HG03280 (cell line): ENCODE measurements at regions not wholly inside any gene's neighbourhood (a gene's known extent, or its start where the extent isn't known, plus 50 kb on each side); places are given as distances from the start of the nearest gene placed in this dataset.
A peak's percentile ranks its signal among the peaks of the same experiment; 100 is the strongest.

Experiments used
- ATAC-seq: cut with Tn5 transposase; IDR thresholded peaks from one replicate; pipeline ENCODE4 v1.9.1; 2021; ENCODE audit warnings: mild to moderate bottlenecking, moderate library complexity; ENCODE audit not compliant: unreplicated experiment

DNA sequence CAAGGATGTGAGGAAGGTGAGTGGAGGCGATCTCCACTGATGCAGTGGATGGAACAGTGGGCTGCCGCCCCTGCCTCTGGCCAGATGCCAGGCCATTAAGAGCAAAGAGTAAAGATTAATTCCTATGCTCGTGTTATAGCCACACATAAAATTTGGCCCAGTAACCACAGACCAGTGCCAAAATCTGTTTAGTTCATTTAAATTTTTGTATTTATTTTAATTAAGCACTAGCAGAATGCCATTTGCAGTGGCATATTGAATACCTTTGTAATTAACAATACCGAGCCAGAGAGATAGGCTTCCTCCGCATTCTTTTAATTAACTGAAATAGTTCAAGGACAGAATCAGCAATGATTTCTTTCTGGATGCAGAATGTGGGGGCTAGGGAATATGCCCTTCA lies 179.8 kb downstream of the MED10 start:
- ATAC-seq, result no peak

DNA sequence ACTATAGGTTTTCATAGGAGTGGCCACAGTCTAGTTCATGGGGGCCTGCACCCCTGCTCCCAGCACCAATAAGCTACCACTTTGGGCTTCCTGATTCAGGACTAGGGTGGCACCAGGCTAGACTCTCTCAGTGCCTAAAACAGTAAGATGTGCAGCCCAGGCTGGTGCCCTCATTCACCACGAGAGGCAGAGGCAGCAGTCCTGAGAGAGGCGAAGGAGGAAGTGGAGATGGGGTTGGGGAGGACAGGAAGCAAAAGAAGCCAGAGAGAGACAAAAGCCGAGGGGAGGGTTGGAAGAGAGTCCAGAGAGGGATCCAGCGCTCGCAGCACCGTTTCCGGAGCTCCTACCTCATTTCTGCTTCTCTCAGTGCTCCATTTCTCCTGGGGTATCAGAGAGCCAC lies 180.9 kb downstream of the MED10 start:
- ATAC-seq, result no peak

- ATAC-seq, result no peak
These were observed 182.5 kb downstream of the MED10 start for GRCh38 chr5:6195711-6196358.

DNA sequence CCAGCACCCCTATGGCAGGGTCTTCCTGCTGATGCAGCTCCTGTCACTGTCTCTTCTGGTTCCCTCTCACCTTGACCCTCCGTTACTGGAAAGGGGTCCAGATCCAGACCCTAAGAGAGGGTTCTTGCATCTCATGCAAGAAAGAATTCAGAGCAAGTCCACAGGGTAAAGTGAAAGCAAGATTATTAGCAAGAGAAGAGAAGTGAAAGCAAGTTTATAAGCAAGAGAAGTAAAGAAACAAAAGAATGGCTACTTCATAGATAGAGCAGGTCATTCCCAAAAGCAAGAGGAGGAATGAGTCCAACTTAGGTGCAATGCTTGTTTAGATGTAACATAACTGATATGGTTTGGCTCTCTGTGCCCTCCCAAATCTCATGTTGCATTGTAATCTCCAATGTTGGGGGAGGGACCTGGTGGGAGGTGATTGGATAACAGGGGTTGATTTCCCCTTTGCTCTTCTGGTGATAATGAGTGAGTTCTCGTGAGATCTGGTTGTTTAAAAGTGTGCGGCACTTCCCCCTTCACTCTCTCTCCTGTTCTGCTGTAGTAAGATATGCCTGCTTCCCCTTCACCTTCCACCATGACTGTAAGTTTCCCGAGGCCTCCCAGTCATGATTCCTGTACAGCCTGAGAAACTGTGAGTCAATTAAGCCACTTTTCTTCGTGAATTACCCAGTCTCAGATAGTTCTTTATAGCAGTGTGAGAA lies 183.3 kb downstream of the MED10 start:
- no peak for ATAC-seq

DNA sequence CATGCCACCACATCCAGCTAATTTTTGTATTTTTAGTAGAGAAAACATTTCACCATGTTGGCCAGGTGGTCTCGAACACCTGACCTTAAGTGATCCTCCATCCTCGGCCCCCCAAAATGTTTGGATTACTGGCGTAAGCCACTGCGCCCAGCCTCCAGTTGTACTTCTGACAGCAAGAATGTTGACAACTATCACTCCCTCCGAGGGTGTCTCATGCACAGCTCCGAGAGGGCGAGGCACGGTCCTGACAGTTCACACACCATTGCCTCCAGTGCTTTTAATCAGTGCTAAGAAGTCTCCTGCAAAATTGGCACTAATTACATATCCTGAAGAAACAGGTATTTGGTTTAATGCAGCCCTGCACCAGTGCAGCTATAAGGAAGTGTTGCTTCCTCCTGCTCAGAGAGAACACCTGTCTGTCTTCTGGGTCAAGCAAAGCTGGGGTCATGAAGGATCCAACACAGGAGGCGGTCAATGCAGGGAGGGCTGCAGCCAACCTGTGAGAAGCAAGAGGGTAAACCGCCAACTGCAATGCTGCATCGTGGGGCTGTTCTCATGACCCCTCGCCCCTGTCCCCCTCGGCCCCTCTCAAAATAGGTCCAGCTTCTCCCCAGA lies 184.0 kb downstream of the MED10 start:
- ATAC-seq, result no peak

DNA sequence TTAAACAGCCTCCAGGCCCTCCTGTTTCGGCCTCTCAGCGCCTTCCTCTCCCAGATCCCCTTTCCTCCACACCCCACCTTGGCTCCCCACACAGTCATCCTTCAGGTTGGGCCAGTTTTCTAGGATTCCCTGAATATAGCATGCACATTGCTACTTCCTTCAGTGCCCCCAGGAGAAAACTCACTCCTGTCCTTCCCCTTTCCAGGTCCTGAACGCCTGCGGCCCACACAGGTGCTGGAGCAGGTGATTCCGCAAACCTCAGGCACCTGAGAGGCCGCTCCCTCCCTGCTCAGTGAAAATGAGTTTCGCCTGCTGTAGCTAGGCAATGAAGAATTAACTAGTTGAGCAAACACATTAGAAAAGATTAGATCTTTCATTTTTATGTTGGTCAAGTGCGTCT lies 185.0 kb downstream of the MED10 start:
- ATAC-seq, result no peak

DNA sequence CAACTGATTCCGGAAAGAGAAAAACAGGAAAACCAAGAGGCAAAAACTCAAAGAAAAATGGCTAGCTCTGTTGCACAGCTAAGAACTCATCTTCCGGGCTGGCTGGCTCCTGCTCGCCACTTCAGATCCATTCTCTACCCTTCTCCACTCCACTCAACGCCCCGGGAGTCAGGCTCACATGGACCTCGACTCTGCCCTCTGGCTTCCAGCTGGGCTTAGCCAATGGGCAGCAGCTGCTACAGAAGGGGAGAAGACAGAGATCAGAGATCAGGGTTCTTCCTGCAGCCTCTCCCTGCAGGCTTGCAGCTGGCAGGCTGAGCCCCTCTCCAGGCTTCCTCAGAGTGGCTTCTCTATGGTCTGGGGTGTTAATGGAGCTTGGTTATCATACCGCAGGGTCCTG lies 187.5 kb downstream of the MED10 start:
- no peak for ATAC-seq

DNA sequence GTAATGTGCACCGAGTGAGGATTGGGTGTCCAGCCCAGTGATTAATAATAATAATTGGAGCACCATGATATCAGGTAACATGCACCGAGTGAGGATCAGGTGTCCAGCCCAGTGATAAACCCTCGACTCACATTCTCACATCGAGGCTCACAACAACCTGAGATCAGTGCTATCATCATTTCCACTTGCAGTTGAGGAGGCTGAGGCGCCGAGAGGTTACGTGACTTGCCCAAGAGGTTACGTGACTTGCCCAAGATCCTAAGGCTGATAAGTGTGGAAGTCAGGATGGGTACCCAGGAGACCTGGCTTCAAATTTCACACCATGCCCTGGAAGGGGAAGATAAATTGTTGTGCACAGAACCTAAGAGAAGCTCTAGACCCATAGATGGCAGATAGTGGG lies 189.4 kb downstream of the MED10 start:
- ATAC-seq, result no peak

GRCh38 chr5:6188344-6188743 lies 190.0 kb downstream of the MED10 start:
- ATAC-seq, result peak; percentile 95

DNA sequence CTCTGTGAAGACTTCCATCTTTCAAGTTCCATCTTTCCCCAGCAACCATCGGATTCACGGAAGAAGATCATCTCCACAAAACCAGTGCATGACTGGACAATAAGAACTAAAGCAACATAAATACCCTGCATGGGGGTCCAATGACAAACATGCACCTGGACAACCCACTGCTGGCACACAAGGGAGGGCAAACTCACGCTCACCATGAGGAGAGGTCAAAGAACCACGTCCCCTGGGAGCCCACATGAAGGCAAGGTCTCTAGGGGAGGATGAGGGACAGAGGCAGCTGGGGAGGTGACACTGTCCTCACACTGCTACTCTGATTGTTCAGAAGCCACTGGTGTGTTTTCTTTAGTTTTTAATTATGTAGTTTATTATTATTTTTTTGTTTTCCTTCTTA lies 190.8 kb downstream of the MED10 start:
- no peak for ATAC-seq

- no peak for ATAC-seq
These were observed 192.8 kb downstream of the MED10 start for GRCh38 chr5:6185574-6185973.

DNA sequence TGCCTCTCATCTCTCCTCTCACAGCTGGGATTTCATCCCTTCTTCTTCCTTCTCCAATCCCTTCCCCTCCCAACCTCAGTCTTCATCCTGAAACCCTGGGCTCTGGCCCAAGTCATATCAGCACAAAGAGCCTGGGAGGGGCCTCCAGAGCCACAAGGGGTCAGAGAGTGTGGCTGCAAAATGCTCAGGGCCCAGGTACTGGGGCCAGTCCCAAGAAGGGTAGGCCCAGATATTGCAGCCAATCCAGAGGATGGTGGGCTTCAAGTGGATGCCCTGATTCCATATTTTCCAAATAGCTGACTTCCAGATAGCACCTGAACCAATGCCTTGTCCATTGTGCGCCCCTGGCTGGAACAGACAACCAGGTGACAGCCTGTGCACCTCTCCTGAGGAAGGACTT lies 193.9 kb downstream of the MED10 start:
- no peak for ATAC-seq

DNA sequence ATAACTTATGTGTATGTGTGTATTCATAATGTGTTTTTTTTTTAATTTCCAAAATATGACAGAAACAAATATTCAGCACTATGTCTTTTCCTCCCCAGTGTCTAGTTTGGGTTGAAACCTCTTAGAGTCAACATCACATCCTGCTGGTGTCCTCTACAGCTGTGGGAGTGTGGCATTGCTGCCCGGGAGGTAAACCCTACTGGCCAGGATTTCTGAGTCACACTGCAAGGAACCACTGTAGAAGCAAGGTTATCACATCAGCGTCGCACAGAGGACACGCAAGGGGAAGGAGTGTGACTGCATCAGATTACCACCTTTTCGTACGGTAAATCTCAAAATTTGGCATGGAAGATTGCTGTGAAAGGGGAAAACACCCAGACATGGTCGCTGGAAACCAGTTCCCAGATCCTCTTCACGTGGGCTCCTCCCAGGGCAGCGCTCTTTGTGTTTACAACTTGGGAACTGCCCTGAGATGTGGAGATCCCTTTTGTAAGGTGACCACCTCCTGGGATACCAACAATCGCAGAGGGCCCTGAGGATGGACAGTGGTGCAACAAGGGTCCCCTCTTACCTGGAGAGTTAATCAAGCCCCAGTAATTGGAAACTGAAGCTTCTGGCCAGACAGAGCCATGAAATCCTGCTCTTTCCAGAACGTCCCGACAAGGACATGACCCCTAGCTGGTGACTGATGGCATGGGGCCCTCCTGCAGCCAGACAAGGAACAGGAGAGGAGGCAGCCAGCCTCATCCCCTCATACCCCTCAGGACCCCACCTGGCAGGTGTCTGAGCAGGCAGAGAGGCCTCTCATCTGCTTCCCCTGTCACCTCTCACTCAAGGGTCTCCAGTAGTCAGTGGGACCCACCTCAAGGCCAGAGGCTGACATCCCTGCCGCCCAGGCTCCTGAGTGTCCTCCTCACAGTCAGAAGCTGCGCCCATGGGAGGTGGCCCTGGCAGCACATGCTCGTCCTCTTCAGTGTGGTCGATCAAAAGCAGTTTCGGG lies 194.7 kb downstream of the MED10 start:
- ATAC-seq, result no peak

DNA sequence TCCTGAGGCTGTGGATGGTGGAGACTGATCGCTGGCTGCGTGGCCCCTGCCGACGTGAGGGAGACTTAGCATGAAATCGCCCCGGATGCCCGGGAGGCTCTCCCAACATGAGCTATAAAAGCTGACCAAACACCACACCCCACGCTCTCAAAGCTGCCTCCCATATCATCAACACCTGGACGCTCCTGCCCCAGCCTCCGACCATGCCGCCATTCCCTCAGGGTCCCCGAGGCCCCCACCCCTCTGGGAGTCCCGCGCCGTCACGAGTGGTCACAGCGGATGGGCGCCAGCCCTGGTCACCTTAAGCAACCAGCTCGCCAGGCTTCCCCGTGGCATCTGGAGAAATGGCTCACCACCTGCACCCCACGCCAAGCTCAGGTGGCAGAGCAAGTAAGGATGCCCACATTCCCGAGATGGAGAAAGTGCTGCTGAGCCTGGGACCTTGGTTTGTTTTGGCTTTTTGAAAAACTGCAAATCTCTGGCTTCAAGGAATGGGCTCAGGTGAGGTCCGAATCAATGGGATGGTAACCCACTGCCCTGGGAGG lies 196.0 kb downstream of the MED10 start:
- ATAC-seq, result no peak

GRCh38 chr5:6181871-6182270 lies 196.5 kb downstream of the MED10 start:
- ATAC-seq, result no peak

DNA sequence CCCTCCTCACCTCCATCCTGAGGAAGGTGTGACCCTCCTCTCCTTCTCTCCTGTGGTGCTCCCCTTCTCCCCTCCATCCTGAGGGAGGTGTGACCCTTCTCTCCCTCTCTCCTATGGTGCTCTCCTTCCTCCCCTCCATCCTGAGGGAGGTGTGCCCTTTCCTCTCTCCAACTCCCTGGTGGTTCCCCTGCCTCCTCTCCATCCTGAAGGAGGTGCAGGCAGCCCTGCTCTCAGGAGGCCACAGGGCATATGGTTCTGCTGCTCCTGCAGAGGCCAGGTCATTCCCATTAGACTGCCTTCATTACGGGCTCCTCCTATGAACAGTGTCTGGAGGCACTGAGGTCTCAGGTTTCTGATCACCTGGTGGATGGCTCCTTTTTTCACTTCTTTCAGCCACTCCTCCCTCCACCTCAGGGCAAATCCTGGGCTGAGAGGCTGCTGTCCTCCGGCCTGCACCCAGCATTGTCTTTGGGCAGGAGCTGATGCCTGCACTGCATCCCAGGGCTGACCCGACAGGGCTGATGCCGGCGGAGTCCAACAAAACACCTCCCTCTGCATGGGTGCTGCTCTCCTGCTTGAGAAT lies 197.1 kb downstream of the MED10 start:
- ATAC-seq, result no peak

- ATAC-seq, result no peak
These were observed 198.0 kb downstream of the MED10 start for GRCh38 chr5:6180231-6180872.

DNA sequence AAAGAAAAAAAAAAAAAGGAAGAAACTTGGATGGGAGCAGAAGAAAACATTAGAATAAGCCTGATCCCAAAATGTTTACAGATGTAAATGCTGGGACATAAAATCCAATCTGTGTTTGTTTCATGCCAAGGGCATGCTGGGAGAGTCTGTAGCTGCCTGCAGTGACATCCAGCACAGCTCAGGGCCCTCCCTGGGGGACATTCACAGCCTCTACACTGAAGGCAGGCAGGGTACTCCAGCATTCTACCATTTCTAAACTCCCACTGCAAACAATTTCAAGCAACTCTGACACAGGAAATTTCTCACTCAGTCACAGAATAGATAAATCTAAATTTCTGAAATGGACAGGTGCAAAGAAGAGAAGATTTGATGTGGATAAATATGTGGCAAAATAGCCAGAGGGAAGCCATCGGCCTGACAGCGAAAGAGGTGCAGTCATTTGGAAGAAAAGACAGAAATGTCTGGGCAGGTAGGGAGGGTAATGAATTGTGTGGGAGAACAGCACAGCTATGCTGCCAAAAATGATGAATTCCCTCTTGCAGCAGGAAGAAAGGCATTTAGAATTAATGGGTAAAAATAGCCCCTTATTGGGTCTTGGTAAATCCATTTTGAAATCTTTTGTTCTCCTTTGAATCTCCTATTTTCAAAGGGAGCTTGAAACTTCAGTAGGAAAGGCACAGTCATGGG lies 199.4 kb downstream of the MED10 start:
- no peak for ATAC-seq

- ATAC-seq, result no peak
These were observed 200.4 kb downstream of the MED10 start for GRCh38 chr5:6177926-6178325.
